IMR-90 (cell line): ENCODE measurements at regions not wholly inside any gene's neighbourhood (a gene's known extent, or its start where the extent isn't known, plus 50 kb on each side); places are given as distances from the start of the nearest gene placed in this dataset.

Experiments used
- ATAC-seq: fragments of 200-7000 bp; cut with Tn5 transposase; 2 replicates; pipeline ENCODE4 v1.9.1; 2020; ENCODE audit warnings: low read depth, mild to moderate bottlenecking, moderate library complexity
- BruUV-seq: library from RNA; stranded (reverse); fragments of 400-500 nt; replicated peaks from 2 replicates; lab custom pipeline; 2021; lab: Mats Ljungman, UMichigan
- CTCF ChIA-PET: fragments of 300-600 bp; formaldehyde crosslinking; extraction: SDS; loops from one replicate; lab custom pipeline; 2021; ENCODE audit warnings: antibody characterized with exemption; lab: Yijun Ruan, JAX
- POLR2A ChIA-PET: fragments of 300-600 bp; sonication (Branson Sonifier 250); formaldehyde crosslinking; loops from one replicate; lab custom pipeline; 2022; ENCODE audit warnings: antibody characterized with exemption; ENCODE audit not compliant: unreplicated experiment; lab: Charles Lee
- DNase-seq: peaks from one replicate; pipeline ENCODE4 v3.0.0; 2013
- H2AFZ ChIP-seq: replicated peaks from 2 replicates; pipeline ENCODE3; 2013; ENCODE audit warnings: low read length, mild to moderate bottlenecking; ENCODE audit not compliant: poor library complexity
- H2AK5ac ChIP-seq: 2 replicates; pipeline ENCODE4 v1.6.1; 2013; ENCODE audit warnings: low read depth, low read length, inconsistent platforms
- H2AK9ac ChIP-seq: replicated peaks from 2 replicates; pipeline ENCODE3; 2013; ENCODE audit warnings: mild to moderate bottlenecking, low read depth, low read length, moderate library complexity; ENCODE audit not compliant: poor library complexity
- H2BK120ac ChIP-seq: 2 replicates; pipeline ENCODE4 v1.6.1; 2013; ENCODE audit warnings: low read depth, low read length, inconsistent platforms
- H2BK15ac ChIP-seq: 3 replicates; pipeline ENCODE4 v1.6.1; 2013; ENCODE audit warnings: low read depth, low read length, inconsistent platforms
- H2BK20ac ChIP-seq: 2 replicates; pipeline ENCODE4 v1.6.1; 2013; ENCODE audit warnings: low read depth, mild to moderate bottlenecking, inconsistent platforms, low read length, moderate library complexity
- H2BK5ac ChIP-seq: 2 replicates; pipeline ENCODE4 v1.6.1; 2013; ENCODE audit warnings: mild to moderate bottlenecking, low read depth, low read length, inconsistent platforms; ENCODE audit not compliant: poor library complexity, severe bottlenecking
- H3K14ac ChIP-seq: replicated peaks from 2 replicates; pipeline ENCODE4 v1.6.1; 2013; ENCODE audit warnings: low read depth, low read length, inconsistent platforms
- H3K18ac ChIP-seq: 2 replicates; pipeline ENCODE4 v1.6.1; 2013; ENCODE audit warnings: low read depth, low read length, control low read depth
- H3K23ac ChIP-seq: 2 replicates; pipeline ENCODE4 v1.6.1; 2013; ENCODE audit warnings: low read depth, low read length, inconsistent platforms
- H3K27ac ChIP-seq: 2 replicates; pipeline ENCODE4 v1.5.1; 2013; ENCODE audit warnings: mild to moderate bottlenecking, control low read depth, low read length; ENCODE audit not compliant: insufficient read depth
- H3K27me3 ChIP-seq: 2 replicates; pipeline ENCODE4 v1.6.1; 2013; ENCODE audit warnings: low read length; ENCODE audit not compliant: control insufficient read depth, insufficient read depth
- H3K36me3 ChIP-seq: 2 replicates; pipeline ENCODE4 v1.6.1; 2013; ENCODE audit warnings: low read length, mixed read lengths; ENCODE audit not compliant: control insufficient read depth, insufficient read depth
- H3K4ac ChIP-seq: 2 replicates; pipeline ENCODE4 v1.6.1; 2013; ENCODE audit warnings: low read depth, low read length, inconsistent platforms
- H3K4me1 ChIP-seq: 2 replicates; pipeline ENCODE4 v1.6.1; 2013; ENCODE audit warnings: low read length, mixed read lengths; ENCODE audit not compliant: control insufficient read depth, insufficient read depth
- H3K4me2 ChIP-seq: 2 replicates; pipeline ENCODE4 v1.6.1; 2013; ENCODE audit warnings: low read depth, mild to moderate bottlenecking, control low read depth, low read length, moderate library complexity
- H3K4me3 ChIP-seq: 2 replicates; pipeline ENCODE4 v1.5.1; 2013; ENCODE audit warnings: low read depth, mild to moderate bottlenecking, control low read depth, low read length, moderate library complexity; ENCODE audit not compliant: insufficient read depth
- H3K56ac ChIP-seq: 2 replicates; pipeline ENCODE4 v1.6.1; 2013; ENCODE audit warnings: low read length, inconsistent platforms; ENCODE audit not compliant: insufficient read depth; ENCODE audit errors: extremely low read depth
- H3K79me1 ChIP-seq, 2 experiments: 2 replicates each; pipeline ENCODE4 v1.6.1; 2013; ENCODE audit warnings: low read length in 2 of 2, inconsistent platforms in 1 of 2, low read depth in 1 of 2
- H3K9ac ChIP-seq: 2 replicates; pipeline ENCODE4 v1.6.1; 2013; ENCODE audit warnings: low read depth, low read length, control low read depth
- H3K9me1 ChIP-seq: 2 replicates; pipeline ENCODE4 v1.6.1; 2013; ENCODE audit warnings: low read length, inconsistent platforms; ENCODE audit not compliant: insufficient read depth
- H3K9me3 ChIP-seq: 2 replicates; pipeline ENCODE4 v1.6.1; 2013; ENCODE audit warnings: low read length; ENCODE audit not compliant: control insufficient read depth, insufficient read depth
- H4K20me1 ChIP-seq: 2 replicates; pipeline ENCODE4 v1.6.1; 2013; ENCODE audit warnings: low read length, inconsistent platforms; ENCODE audit not compliant: insufficient read depth
- H4K5ac ChIP-seq: 2 replicates; pipeline ENCODE4 v1.6.1; 2013; ENCODE audit warnings: mild to moderate bottlenecking, low read depth, low read length, control low read depth
- H4K8ac ChIP-seq, 2 experiments: 2 replicates each; pipeline ENCODE4 v1.6.1; 2013; ENCODE audit warnings: low read depth in 2 of 2, low read length in 2 of 2, control low read depth in 1 of 2, inconsistent platforms in 1 of 2
- H4K91ac ChIP-seq: 2 replicates; pipeline ENCODE4 v1.6.1; 2013; ENCODE audit warnings: low read depth, low read length, inconsistent platforms; ENCODE audit not compliant: insufficient read depth
- BHLHE40 ChIP-seq: fragments of 150-350 bp; IDR thresholded peaks from 2 replicates; pipeline ENCODE4 v1.6.1; 2016; ENCODE audit warnings: mild to moderate bottlenecking, low read depth, low read length
- ELK1 ChIP-seq: fragments of 150-350 bp; IDR thresholded peaks from 2 replicates; pipeline ENCODE4 v1.6.1; 2016; ENCODE audit warnings: low read depth, mild to moderate bottlenecking, low read length, moderate library complexity, borderline replicate concordance
- FOS ChIP-seq: fragments of 150-350 bp; IDR thresholded peaks from 2 replicates; pipeline ENCODE4 v1.6.1; 2016; ENCODE audit warnings: low read depth, low read length
- MXI1 ChIP-seq: IDR thresholded peaks from 2 replicates; pipeline ENCODE4 v1.6.1; 2012; ENCODE audit warnings: low read depth, mild to moderate bottlenecking, low read length, moderate library complexity, borderline replicate concordance
- WGBS, 2 experiments: methylation state at CpG; one replicate each; pipeline versions ENCODE4 v1.1.5 to v1.1.7; 2013; ENCODE audit warnings: missing lambda C conversion rate in 2 of 2; ENCODE audit not compliant: insufficient read length in 1 of 2; ENCODE audit errors: extremely low coverage in 2 of 2; 5-methylcytosine and 5-hydroxymethylcytosine counted together
- dilution Hi-C: fragments of 300-500 bp; cut with HindIII; formaldehyde crosslinking; loops from one replicate; pipeline ENCODE4 v1.14.3; 2018; ENCODE audit warnings: low sequenced_read_pairs; ENCODE audit not compliant: unreplicated experiment
- in situ Hi-C: fragments of 300-500 bp; cut with MboI; formaldehyde crosslinking; loops from 3 replicates; pipeline ENCODE4 v1.14.3; 2019; ENCODE audit warnings: low sequenced_read_pairs, inconsistent platforms, mixed read lengths
- intact Hi-C: fragments of 100-400 bp; cut with micrococcal nuclease; formaldehyde crosslinking; loops from 2 replicates; pipeline ENCODE4 v1.10.0; 2022

GRCh38 chr1:5691795-5692509, 300.3 kb downstream of the NPHP4 start:
- H3K4me2 ChIP-seq = no peak overlapping the region
- in situ Hi-C loops (no loop called here), dilution Hi-C loops (no loop called here), intact Hi-C loops (no loop called here)
- H2AK5ac ChIP-seq = no peak overlapping the region
- H2BK15ac ChIP-seq = no peak overlapping the region
- no peak for DNase-seq
- H3K4ac ChIP-seq = no peak overlapping the region
- no peak overlapping the region for H3K56ac ChIP-seq
- H3K27me3 ChIP-seq = no peaks in the 10 kb centered on the region
- H4K91ac ChIP-seq = no peak overlapping the region
- no peaks in the 10 kb centered on the region for H3K79me1 ChIP-seq
- TF ChIP-seq BHLHE40 (no peak), FOS (no peak), ELK1 (no peak), MXI1 (no peak)
- no peak overlapping the region for H2BK20ac ChIP-seq
- H3K36me3 ChIP-seq = no peaks in the 10 kb centered on the region
- WGBS, 2 experiments = 17% methylated on average over 5 of the region's 20 CpGs; no CpG with 5 or more reads in 1 of the 2 experiments
- H2BK120ac ChIP-seq = no peak overlapping the region
- H3K18ac ChIP-seq = no peak overlapping the region
- H2AFZ ChIP-seq = no peak overlapping the region
- no peak for ATAC-seq
- H3K23ac ChIP-seq = no peak overlapping the region
- no peak overlapping the region for H3K14ac ChIP-seq
- no peaks in the 10 kb centered on the region for H3K9me1 ChIP-seq
- H4K20me1 ChIP-seq = no peaks in the 10 kb centered on the region
- no TSS peak for BruUV-seq
- ChIA-PET CTCF (no interaction called here), POLR2A (no interaction called here)
- no peak overlapping the region for H3K9ac ChIP-seq
- H4K5ac ChIP-seq = no peak overlapping the region
- H3K4me1 ChIP-seq = no peaks in the 10 kb centered on the region
- H3K9me3 ChIP-seq = peaks cover 27% of the 10 kb centered on the region
- no peak overlapping the region for H2AK9ac ChIP-seq
- no peak overlapping the region for H3K27ac ChIP-seq
- no peak overlapping the region for H2BK5ac ChIP-seq
- H4K8ac ChIP-seq = no peak overlapping the region
- H3K4me3 ChIP-seq = no peak overlapping the region
